ENCODE measurements at regions not wholly inside any gene's neighbourhood (a gene's known extent, or its start where the extent isn't known, plus 50 kb on each side); places are given as distances from the start of the nearest gene placed in this dataset.

GRCh38 chr15:81755626-81756025, 290.2 kb downstream of the MEX3B start:
- TF ChIP-seq, protein P1, sequence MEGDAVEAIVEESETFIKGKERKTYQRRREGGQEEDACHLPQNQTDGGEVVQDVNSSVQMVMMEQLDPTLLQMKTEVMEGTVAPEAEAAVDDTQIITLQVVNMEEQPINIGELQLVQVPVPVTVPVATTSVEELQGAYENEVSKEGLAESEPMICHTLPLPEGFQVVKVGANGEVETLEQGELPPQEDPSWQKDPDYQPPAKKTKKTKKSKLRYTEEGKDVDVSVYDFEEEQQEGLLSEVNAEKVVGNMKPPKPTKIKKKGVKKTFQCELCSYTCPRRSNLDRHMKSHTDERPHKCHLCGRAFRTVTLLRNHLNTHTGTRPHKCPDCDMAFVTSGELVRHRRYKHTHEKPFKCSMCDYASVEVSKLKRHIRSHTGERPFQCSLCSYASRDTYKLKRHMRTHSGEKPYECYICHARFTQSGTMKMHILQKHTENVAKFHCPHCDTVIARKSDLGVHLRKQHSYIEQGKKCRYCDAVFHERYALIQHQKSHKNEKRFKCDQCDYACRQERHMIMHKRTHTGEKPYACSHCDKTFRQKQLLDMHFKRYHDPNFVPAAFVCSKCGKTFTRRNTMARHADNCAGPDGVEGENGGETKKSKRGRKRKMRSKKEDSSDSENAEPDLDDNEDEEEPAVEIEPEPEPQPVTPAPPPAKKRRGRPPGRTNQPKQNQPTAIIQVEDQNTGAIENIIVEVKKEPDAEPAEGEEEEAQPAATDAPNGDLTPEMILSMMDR (IDR thresholded peaks at IDR 0.05) = no peak
- no peak for TF ChIP-seq ZFX (IDR thresholded peaks at IDR 0.05; ENCODE audit: borderline replicate concordance)
